ENCODE measurements at regions not wholly inside any gene's neighbourhood (a gene's known extent, or its start where the extent isn't known, plus 50 kb on each side); places are given as distances from the start of the nearest gene placed in this dataset.
A peak's percentile ranks its signal among the peaks of the same experiment; 100 is the strongest.

DNA sequence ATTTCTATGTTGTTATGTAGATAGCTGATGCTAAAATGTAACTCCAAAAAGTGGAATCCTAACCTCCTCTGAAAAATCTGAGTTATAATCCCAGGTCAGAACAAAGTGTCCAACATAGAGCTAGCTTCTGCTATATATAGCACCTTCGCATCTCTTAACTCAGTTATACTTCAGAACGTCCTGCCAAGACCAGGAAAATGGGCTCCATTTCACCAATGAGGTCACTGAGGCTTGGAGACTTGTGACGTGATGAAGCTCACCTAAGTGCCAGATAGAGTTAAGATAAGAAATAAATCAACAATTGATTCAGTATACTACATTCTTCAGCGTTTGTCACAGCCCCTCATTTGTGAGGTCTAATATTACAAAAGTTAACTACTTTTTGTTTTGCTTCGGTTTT lies 88.8 kb downstream of the KCTD12 start:
- 54 to 56% methylated on average over 5 of the region's 5 CpGs for WGBS, 2 donors
- intact Hi-C loops (cut with DNase I; ENCODE audit: low total_unique reads) = no loop called here
- H3K27me3 ChIP-seq = no peaks in the 10 kb centered on the region
- H3K27ac ChIP-seq = no peak overlapping the region
- no peaks in the 10 kb centered on the region for H3K9me3 ChIP-seq
- peaks cover 6% of the 10 kb centered on the region for H3K4me1 ChIP-seq
- no peak overlapping the region for H3K4me3 ChIP-seq
- no peak for DNase-seq
- TF ChIP-seq POLR2A (IDR thresholded peaks at IDR 0.05) = no peak
- H3K36me3 ChIP-seq (ENCODE audit: low read depth, missing control alignments) = no peaks in the 10 kb centered on the region

GRCh38 chr13:76796851-76797250 lies 89.4 kb downstream of the KCTD12 start:
- 81 to 86% methylated on average over 3 of the region's 3 CpGs for WGBS, 2 donors
- intact Hi-C loops (cut with DNase I; ENCODE audit: low total_unique reads) = no loop called here
- no peak for DNase-seq

GRCh38 chr13:76795701-76796695 lies 90.2 kb downstream of the KCTD12 start:
- intact Hi-C loops (cut with DNase I; ENCODE audit: low total_unique reads) = no loop called here
- no peak for DNase-seq
- Histone ChIP-seq H3K4me3 (no peak overlapping the region), H3K36me3 (ENCODE audit: low read depth, missing control alignments) (no peaks in the 10 kb centered on the region), H3K4me1 (peaks cover 6% of the 10 kb centered on the region), H3K9me3 (no peaks in the 10 kb centered on the region), H3K27me3 (no peaks in the 10 kb centered on the region), H3K27ac (no peak overlapping the region)
- no peak for TF ChIP-seq CTCF (IDR thresholded peaks at IDR 0.05)
- TF ChIP-seq POLR2A (IDR thresholded peaks at IDR 0.05) = no peak
- WGBS, 2 donors = 79 to 82% methylated on average over 5 of the region's 5 CpGs

More at GRCh38 chr13:76796851-76797250, 89.4 kb downstream of the KCTD12 start:
- Histone ChIP-seq H3K36me3 (ENCODE audit: low read depth, missing control alignments) (no peaks in the 10 kb centered on the region), H3K9me3 (no peaks in the 10 kb centered on the region), H3K27ac (no peak overlapping the region), H3K27me3 (no peaks in the 10 kb centered on the region), H3K4me3 (no peak overlapping the region), H3K4me1 (peaks cover 6% of the 10 kb centered on the region)
- no peak for TF ChIP-seq POLR2A (IDR thresholded peaks at IDR 0.05)
- TF ChIP-seq CTCF (IDR thresholded peaks at IDR 0.05) = no peak

GRCh38 chr13:76792731-76793347 lies 93.4 kb downstream of the KCTD12 start:
- DNase-seq = peak; percentile 60
- H3K27me3 ChIP-seq = no peaks in the 10 kb centered on the region
- intact Hi-C loops (cut with DNase I; ENCODE audit: low total_unique reads) = no loop called here
- H3K27ac ChIP-seq = peak overlapping the region in 1 of 2 donors; percentile 2
- H3K4me3 ChIP-seq = no peak overlapping the region
- WGBS, 2 donors = 24 to 30% methylated on average over 4 of the region's 4 CpGs
- H3K9me3 ChIP-seq = no peaks in the 10 kb centered on the region
- H3K36me3 ChIP-seq (ENCODE audit: low read depth, missing control alignments) = no peaks in the 10 kb centered on the region
- no peak for TF ChIP-seq CTCF (IDR thresholded peaks at IDR 0.05)
- no peak for TF ChIP-seq POLR2A (IDR thresholded peaks at IDR 0.05)
- peaks cover 6% of the 10 kb centered on the region for H3K4me1 ChIP-seq

DNA sequence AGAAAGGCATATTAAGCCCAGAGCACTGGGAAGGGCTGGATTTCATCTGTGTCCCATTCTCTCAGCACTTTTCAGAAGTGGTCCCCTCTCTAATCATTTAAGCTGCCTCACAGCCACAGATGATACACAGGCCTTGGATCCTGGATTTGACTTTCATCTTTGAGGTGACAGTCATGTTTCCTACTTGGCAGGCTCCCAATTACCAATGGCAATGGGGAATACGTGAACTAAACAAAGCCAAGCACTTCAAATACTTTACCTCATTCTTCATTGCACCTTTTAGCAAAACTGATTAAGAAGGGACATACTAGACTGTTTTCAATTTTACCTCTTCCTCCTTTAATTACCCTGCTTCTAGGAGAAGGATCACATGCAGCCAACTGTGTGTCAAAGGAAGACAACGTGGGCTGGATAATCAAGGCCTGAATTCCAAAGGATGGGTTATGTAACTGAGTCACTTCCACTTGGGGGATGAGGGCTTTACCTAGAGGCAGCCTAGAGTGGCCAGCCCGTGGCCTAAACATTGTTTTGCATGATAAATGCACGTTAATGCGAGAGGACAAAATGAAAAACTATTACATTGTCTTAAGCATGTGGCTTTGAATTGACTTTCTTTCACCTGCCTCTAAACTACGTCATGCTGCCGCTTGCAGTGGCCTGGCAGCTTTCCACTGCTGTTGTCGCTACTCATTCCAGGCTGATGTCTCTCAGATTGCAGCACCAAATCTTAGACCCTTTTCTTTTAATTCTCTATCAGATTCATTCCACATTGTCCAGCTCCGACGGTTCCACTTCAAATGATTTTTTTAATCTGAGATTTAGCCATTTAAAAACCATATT lies 95.0 kb downstream of the KCTD12 start:
- intact Hi-C loops (cut with DNase I; ENCODE audit: low total_unique reads) = no loop called here
- no peak for TF ChIP-seq CTCF (IDR thresholded peaks at IDR 0.05)
- no peak for TF ChIP-seq POLR2A (IDR thresholded peaks at IDR 0.05)
- Histone ChIP-seq H3K4me3 (no peak overlapping the region), H3K9me3 (no peaks in the 10 kb centered on the region), H3K27me3 (no peaks in the 10 kb centered on the region), H3K27ac (no peak overlapping the region), H3K36me3 (ENCODE audit: low read depth, missing control alignments) (no peaks in the 10 kb centered on the region), H3K4me1 (peaks cover 6% of the 10 kb centered on the region)
- WGBS, 2 donors = 86 to 87% methylated on average over 10 of the region's 10 CpGs
- DNase-seq = no peak

All from testis (tissue), 2 donors.